IMR-90 (cell line): ENCODE measurements at regions not wholly inside any gene's neighbourhood (a gene's known extent, or its start where the extent isn't known, plus 50 kb on each side); places are given as distances from the start of the nearest gene placed in this dataset.

Experiments
- ATAC-seq: fragments of 200-7000 bp; cut with Tn5 transposase; 2 replicates; pipeline ENCODE4 v1.9.1; 2020; ENCODE audit warnings: low read depth, mild to moderate bottlenecking, moderate library complexity
- BruUV-seq: library from RNA; stranded (reverse); fragments of 400-500 nt; replicated peaks from 2 replicates; lab custom pipeline; 2021; lab: Mats Ljungman, UMichigan
- CTCF ChIA-PET: fragments of 300-600 bp; formaldehyde crosslinking; extraction: SDS; loops from one replicate; lab custom pipeline; 2021; ENCODE audit warnings: antibody characterized with exemption; lab: Yijun Ruan, JAX
- POLR2A ChIA-PET: fragments of 300-600 bp; sonication (Branson Sonifier 250); formaldehyde crosslinking; loops from one replicate; lab custom pipeline; 2022; ENCODE audit warnings: antibody characterized with exemption; ENCODE audit not compliant: unreplicated experiment; lab: Charles Lee
- DNase-seq: peaks from one replicate; pipeline ENCODE4 v3.0.0; 2013
- H2AFZ ChIP-seq: replicated peaks from 2 replicates; pipeline ENCODE3; 2013; ENCODE audit warnings: low read length, mild to moderate bottlenecking; ENCODE audit not compliant: poor library complexity
- H2AK5ac ChIP-seq: 2 replicates; pipeline ENCODE4 v1.6.1; 2013; ENCODE audit warnings: low read depth, low read length, inconsistent platforms
- H2AK9ac ChIP-seq: replicated peaks from 2 replicates; pipeline ENCODE3; 2013; ENCODE audit warnings: mild to moderate bottlenecking, low read depth, low read length, moderate library complexity; ENCODE audit not compliant: poor library complexity
- H2BK120ac ChIP-seq: 2 replicates; pipeline ENCODE4 v1.6.1; 2013; ENCODE audit warnings: low read depth, low read length, inconsistent platforms
- H2BK15ac ChIP-seq: 3 replicates; pipeline ENCODE4 v1.6.1; 2013; ENCODE audit warnings: low read depth, low read length, inconsistent platforms
- H2BK20ac ChIP-seq: 2 replicates; pipeline ENCODE4 v1.6.1; 2013; ENCODE audit warnings: low read depth, mild to moderate bottlenecking, inconsistent platforms, low read length, moderate library complexity
- H2BK5ac ChIP-seq: 2 replicates; pipeline ENCODE4 v1.6.1; 2013; ENCODE audit warnings: mild to moderate bottlenecking, low read depth, low read length, inconsistent platforms; ENCODE audit not compliant: poor library complexity, severe bottlenecking
- H3K14ac ChIP-seq: replicated peaks from 2 replicates; pipeline ENCODE4 v1.6.1; 2013; ENCODE audit warnings: low read depth, low read length, inconsistent platforms
- H3K18ac ChIP-seq: 2 replicates; pipeline ENCODE4 v1.6.1; 2013; ENCODE audit warnings: low read depth, low read length, control low read depth
- H3K23ac ChIP-seq: 2 replicates; pipeline ENCODE4 v1.6.1; 2013; ENCODE audit warnings: low read depth, low read length, inconsistent platforms
- H3K27ac ChIP-seq: 2 replicates; pipeline ENCODE4 v1.5.1; 2013; ENCODE audit warnings: mild to moderate bottlenecking, control low read depth, low read length; ENCODE audit not compliant: insufficient read depth
- H3K27me3 ChIP-seq: 2 replicates; pipeline ENCODE4 v1.6.1; 2013; ENCODE audit warnings: low read length; ENCODE audit not compliant: control insufficient read depth, insufficient read depth
- H3K36me3 ChIP-seq: 2 replicates; pipeline ENCODE4 v1.6.1; 2013; ENCODE audit warnings: low read length, mixed read lengths; ENCODE audit not compliant: control insufficient read depth, insufficient read depth
- H3K4ac ChIP-seq: 2 replicates; pipeline ENCODE4 v1.6.1; 2013; ENCODE audit warnings: low read depth, low read length, inconsistent platforms
- H3K4me1 ChIP-seq: 2 replicates; pipeline ENCODE4 v1.6.1; 2013; ENCODE audit warnings: low read length, mixed read lengths; ENCODE audit not compliant: control insufficient read depth, insufficient read depth
- H3K4me2 ChIP-seq: 2 replicates; pipeline ENCODE4 v1.6.1; 2013; ENCODE audit warnings: low read depth, mild to moderate bottlenecking, control low read depth, low read length, moderate library complexity
- H3K4me3 ChIP-seq: 2 replicates; pipeline ENCODE4 v1.5.1; 2013; ENCODE audit warnings: low read depth, mild to moderate bottlenecking, control low read depth, low read length, moderate library complexity; ENCODE audit not compliant: insufficient read depth
- H3K56ac ChIP-seq: 2 replicates; pipeline ENCODE4 v1.6.1; 2013; ENCODE audit warnings: low read length, inconsistent platforms; ENCODE audit not compliant: insufficient read depth; ENCODE audit errors: extremely low read depth
- H3K79me1 ChIP-seq, 2 experiments: 2 replicates each; pipeline ENCODE4 v1.6.1; 2013; ENCODE audit warnings: low read length in 2 of 2, inconsistent platforms in 1 of 2, low read depth in 1 of 2
- H3K9ac ChIP-seq: 2 replicates; pipeline ENCODE4 v1.6.1; 2013; ENCODE audit warnings: low read depth, low read length, control low read depth
- H3K9me1 ChIP-seq: 2 replicates; pipeline ENCODE4 v1.6.1; 2013; ENCODE audit warnings: low read length, inconsistent platforms; ENCODE audit not compliant: insufficient read depth
- H3K9me3 ChIP-seq: 2 replicates; pipeline ENCODE4 v1.6.1; 2013; ENCODE audit warnings: low read length; ENCODE audit not compliant: control insufficient read depth, insufficient read depth
- H4K20me1 ChIP-seq: 2 replicates; pipeline ENCODE4 v1.6.1; 2013; ENCODE audit warnings: low read length, inconsistent platforms; ENCODE audit not compliant: insufficient read depth
- H4K5ac ChIP-seq: 2 replicates; pipeline ENCODE4 v1.6.1; 2013; ENCODE audit warnings: mild to moderate bottlenecking, low read depth, low read length, control low read depth
- H4K8ac ChIP-seq, 2 experiments: 2 replicates each; pipeline ENCODE4 v1.6.1; 2013; ENCODE audit warnings: low read depth in 2 of 2, low read length in 2 of 2, control low read depth in 1 of 2, inconsistent platforms in 1 of 2
- H4K91ac ChIP-seq: 2 replicates; pipeline ENCODE4 v1.6.1; 2013; ENCODE audit warnings: low read depth, low read length, inconsistent platforms; ENCODE audit not compliant: insufficient read depth
- BHLHE40 ChIP-seq: fragments of 150-350 bp; IDR thresholded peaks from 2 replicates; pipeline ENCODE4 v1.6.1; 2016; ENCODE audit warnings: mild to moderate bottlenecking, low read depth, low read length
- CEBPB ChIP-seq: IDR thresholded peaks from 2 replicates; pipeline ENCODE4 v1.6.1; 2012; ENCODE audit warnings: low read depth, low read length, improper control_type of control experiment
- CHD1 ChIP-seq: IDR thresholded peaks from 2 replicates; pipeline ENCODE4 v1.6.1; 2012; ENCODE audit warnings: low read depth, low read length, improper control_type of control experiment
- CTCF ChIP-seq: conservative IDR thresholded peaks from 2 replicates; pipeline ENCODE4 v1.5.1; 2012; ENCODE audit warnings: mild to moderate bottlenecking, low read depth, low read length, improper control_type of control experiment
- ELK1 ChIP-seq: fragments of 150-350 bp; IDR thresholded peaks from 2 replicates; pipeline ENCODE4 v1.6.1; 2016; ENCODE audit warnings: low read depth, mild to moderate bottlenecking, low read length, moderate library complexity, borderline replicate concordance
- FOS ChIP-seq: fragments of 150-350 bp; IDR thresholded peaks from 2 replicates; pipeline ENCODE4 v1.6.1; 2016; ENCODE audit warnings: low read depth, low read length
- MAFK ChIP-seq: IDR thresholded peaks from 2 replicates; pipeline ENCODE4 v1.6.1; 2012; ENCODE audit warnings: low read depth, low read length, improper control_type of control experiment
- MAZ ChIP-seq: IDR thresholded peaks from 2 replicates; pipeline ENCODE4 v1.6.1; 2012; ENCODE audit warnings: low read depth, mild to moderate bottlenecking, low read length, improper control_type of control experiment, moderate library complexity, borderline replicate concordance
- MXI1 ChIP-seq: IDR thresholded peaks from 2 replicates; pipeline ENCODE4 v1.6.1; 2012; ENCODE audit warnings: low read depth, mild to moderate bottlenecking, low read length, moderate library complexity, borderline replicate concordance
- NFE2L2 ChIP-seq: fragments of 150-350 bp; IDR thresholded peaks from 2 replicates; pipeline ENCODE4 v1.6.1; 2016; ENCODE audit warnings: low read depth, mild to moderate bottlenecking, low read length
- POLR2A ChIP-seq: IDR thresholded peaks from 2 replicates; pipeline ENCODE4 v1.6.1; 2012; ENCODE audit warnings: mild to moderate bottlenecking, low read depth, low read length
- RAD21 ChIP-seq: IDR thresholded peaks from 2 replicates; pipeline ENCODE4 v1.6.1; 2012; ENCODE audit warnings: low read length, improper control_type of control experiment
- RCOR1 ChIP-seq: IDR thresholded peaks from 2 replicates; pipeline ENCODE4 v1.6.1; 2012; ENCODE audit warnings: mild to moderate bottlenecking, low read length, improper control_type of control experiment; ENCODE audit not compliant: insufficient replicate concordance
- RFX5 ChIP-seq: IDR thresholded peaks from 2 replicates; pipeline ENCODE4 v1.8.0; 2012; ENCODE audit warnings: low read depth, mild to moderate bottlenecking, low read length, moderate library complexity
- SMC3 ChIP-seq: fragments of 150-350 bp; IDR thresholded peaks from 2 replicates; pipeline ENCODE4 v1.6.1; 2016; ENCODE audit warnings: low read depth, mild to moderate bottlenecking, antibody characterized with exemption, low read length, moderate library complexity
- USF2 ChIP-seq: fragments of 150-350 bp; IDR thresholded peaks from 2 replicates; pipeline ENCODE4 v1.6.1; 2017; ENCODE audit warnings: mild to moderate bottlenecking, antibody characterized with exemption, low read length, low read depth
- dilution Hi-C: fragments of 300-500 bp; cut with HindIII; formaldehyde crosslinking; loops from one replicate; pipeline ENCODE4 v1.14.3; 2018; ENCODE audit warnings: low sequenced_read_pairs; ENCODE audit not compliant: unreplicated experiment
- in situ Hi-C: fragments of 300-500 bp; cut with MboI; formaldehyde crosslinking; loops from 3 replicates; pipeline ENCODE4 v1.14.3; 2019; ENCODE audit warnings: low sequenced_read_pairs, inconsistent platforms, mixed read lengths
- intact Hi-C: fragments of 100-400 bp; cut with micrococcal nuclease; formaldehyde crosslinking; loops from 2 replicates; pipeline ENCODE4 v1.10.0; 2022

GRCh38 chr12:94033784-94034183, 114.6 kb upstream of the PLXNC1 start:
- no peaks in the 10 kb centered on the region for H4K20me1 ChIP-seq
- ChIA-PET CTCF (no interaction called here), POLR2A (no interaction called here)
- no peak overlapping the region for H3K23ac ChIP-seq
- dilution Hi-C loops (no loop called here), intact Hi-C loops (no loop called here), in situ Hi-C loops (no loop called here)
- H3K4me1 ChIP-seq: no peaks in the 10 kb centered on the region
- H3K9ac ChIP-seq: no peak overlapping the region
- TF ChIP-seq CHD1 (no peak), CTCF (no peak), MXI1 (no peak), MAZ (no peak), RCOR1 (no peak), RFX5 (no peak), FOS (no peak), POLR2A (no peak), BHLHE40 (no peak), USF2 (no peak), MAFK (no peak), CEBPB (no peak), NFE2L2 (no peak), ELK1 (no peak), SMC3 (no peak), RAD21 (no peak)
- no peak overlapping the region for H4K8ac ChIP-seq
- H3K4ac ChIP-seq: no peak overlapping the region
- no peak overlapping the region for H3K56ac ChIP-seq
- H3K4me2 ChIP-seq: no peak overlapping the region
- H2AK9ac ChIP-seq: no peak overlapping the region
- H2BK20ac ChIP-seq: no peak overlapping the region
- no peaks in the 10 kb centered on the region for H3K36me3 ChIP-seq
- no peak overlapping the region for H4K5ac ChIP-seq
- DNase-seq (no peak), ATAC-seq (no peak)
- H2AK5ac ChIP-seq: no peak overlapping the region
- no peak overlapping the region for H2BK120ac ChIP-seq
- H2BK5ac ChIP-seq: no peak overlapping the region
- H3K18ac ChIP-seq: no peak overlapping the region
- no peak overlapping the region for H4K91ac ChIP-seq
- peak overlapping the region; percentile 43 for H2AFZ ChIP-seq
- H3K79me1 ChIP-seq: no peaks in the 10 kb centered on the region
- H3K27ac ChIP-seq: no peak overlapping the region
- no peak overlapping the region for H3K14ac ChIP-seq
- no peak overlapping the region for H2BK15ac ChIP-seq
- H3K9me1 ChIP-seq: no peaks in the 10 kb centered on the region
- no TSS peak for BruUV-seq
- no peaks in the 10 kb centered on the region for H3K9me3 ChIP-seq
- H3K27me3 ChIP-seq: peaks cover 3% of the 10 kb centered on the region
- H3K4me3 ChIP-seq: no peak overlapping the region
